Cardiac muscle cell (in vitro differentiated cells and primary cell): ENCODE measurements at regions not wholly inside any gene's neighbourhood (a gene's known extent, or its start where the extent isn't known, plus 50 kb on each side); places are given as distances from the start of the nearest gene placed in this dataset.

Experiments
- DNase-seq, 2 donors: peaks; one replicate each; pipeline versions ENCODE4 v3.0.0 to v3.0.0-alpha.2; 2010 to 2017; ENCODE audit warnings: low read depth in 1 of 2, low spot score in 1 of 2
- H3K27ac ChIP-seq: fragments of 200-600 bp; sonication (generic); 2 replicates; pipeline ENCODE4 v1.5.1; 2016
- H3K27me3 ChIP-seq: fragments of 200-600 bp; sonication (generic); 2 replicates; pipeline ENCODE4 v1.6.0; 2016; ENCODE audit warnings: control low read depth
- H3K36me3 ChIP-seq: fragments of 200-600 bp; sonication (generic); 2 replicates; pipeline ENCODE4 v1.5.1; 2016; ENCODE audit warnings: control low read depth
- H3K4me1 ChIP-seq: fragments of 200-600 bp; sonication (generic); 2 replicates; pipeline ENCODE4 v1.8.1; 2017; ENCODE audit warnings: low read depth, mild to moderate bottlenecking, mixed run types
- H3K4me3 ChIP-seq: fragments of 200-600 bp; sonication (generic); 2 replicates; pipeline ENCODE4 v1.5.1; 2016; ENCODE audit warnings: mild to moderate bottlenecking
- H3K9me3 ChIP-seq: fragments of 200-600 bp; sonication (generic); 2 replicates; pipeline ENCODE4 v1.5.1; 2017; ENCODE audit warnings: low read depth, mild to moderate bottlenecking, control low read depth
- TF ChIP-seq, protein P1 (sequence below): IDR thresholded peaks from 2 replicates; pipeline ENCODE4 v1.5.1; 2012; ENCODE audit warnings: low read depth, mild to moderate bottlenecking, low read length

DNA sequence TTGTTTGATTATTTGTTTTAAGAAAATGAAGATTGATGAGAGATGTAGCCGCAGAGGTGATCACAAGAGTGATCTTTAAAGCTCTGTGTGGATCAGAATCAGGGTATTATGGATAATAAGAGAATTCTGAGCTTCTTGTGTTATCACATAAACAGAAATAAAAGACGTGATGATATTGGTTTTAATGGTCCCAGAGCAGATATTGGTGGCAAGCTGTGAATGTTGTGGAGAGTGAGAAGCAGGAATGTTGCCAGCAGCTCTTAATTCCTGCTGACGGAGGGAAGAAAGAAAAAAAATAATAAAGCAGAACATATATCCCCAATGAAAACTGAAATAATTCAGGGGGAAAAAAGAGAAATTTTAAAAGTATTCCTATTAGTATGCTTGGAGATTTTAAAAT is 1015.9 kb downstream of the PCDH18 start:
- Histone ChIP-seq H3K9me3 (no peaks in the 10 kb centered on the region), H3K4me1 (no peaks in the 10 kb centered on the region), H3K27me3 (no peaks in the 10 kb centered on the region), H3K27ac (no peak overlapping the region), H3K36me3 (no peaks in the 10 kb centered on the region), H3K4me3 (no peak overlapping the region)
- DNase-seq, result no peak
- TF ChIP-seq, protein P1, sequence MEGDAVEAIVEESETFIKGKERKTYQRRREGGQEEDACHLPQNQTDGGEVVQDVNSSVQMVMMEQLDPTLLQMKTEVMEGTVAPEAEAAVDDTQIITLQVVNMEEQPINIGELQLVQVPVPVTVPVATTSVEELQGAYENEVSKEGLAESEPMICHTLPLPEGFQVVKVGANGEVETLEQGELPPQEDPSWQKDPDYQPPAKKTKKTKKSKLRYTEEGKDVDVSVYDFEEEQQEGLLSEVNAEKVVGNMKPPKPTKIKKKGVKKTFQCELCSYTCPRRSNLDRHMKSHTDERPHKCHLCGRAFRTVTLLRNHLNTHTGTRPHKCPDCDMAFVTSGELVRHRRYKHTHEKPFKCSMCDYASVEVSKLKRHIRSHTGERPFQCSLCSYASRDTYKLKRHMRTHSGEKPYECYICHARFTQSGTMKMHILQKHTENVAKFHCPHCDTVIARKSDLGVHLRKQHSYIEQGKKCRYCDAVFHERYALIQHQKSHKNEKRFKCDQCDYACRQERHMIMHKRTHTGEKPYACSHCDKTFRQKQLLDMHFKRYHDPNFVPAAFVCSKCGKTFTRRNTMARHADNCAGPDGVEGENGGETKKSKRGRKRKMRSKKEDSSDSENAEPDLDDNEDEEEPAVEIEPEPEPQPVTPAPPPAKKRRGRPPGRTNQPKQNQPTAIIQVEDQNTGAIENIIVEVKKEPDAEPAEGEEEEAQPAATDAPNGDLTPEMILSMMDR, result no peak

DNA sequence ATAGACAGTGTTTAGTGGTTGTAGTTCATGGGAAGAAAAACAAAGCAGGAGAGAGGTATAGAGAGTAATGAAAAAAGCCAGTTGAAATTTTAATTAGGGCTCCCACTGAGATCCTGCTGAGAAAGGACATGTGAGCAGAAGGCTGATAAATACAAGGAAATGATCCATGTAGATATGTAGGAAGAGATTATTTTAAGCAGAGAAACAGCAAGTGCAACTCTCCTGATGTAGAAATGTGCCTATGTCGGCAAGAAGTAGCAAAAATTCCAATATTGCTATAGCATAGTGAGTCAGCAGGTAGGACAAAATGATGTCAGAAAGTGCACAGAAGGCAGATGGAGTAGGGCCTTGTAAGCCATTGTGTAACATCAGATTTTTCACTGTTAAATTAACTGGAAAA is 1027.3 kb downstream of the PCDH18 start:
- H3K27me3 ChIP-seq, result no peaks in the 10 kb centered on the region
- H3K9me3 ChIP-seq, result no peaks in the 10 kb centered on the region
- TF ChIP-seq, protein P1, result no peak
- H3K4me3 ChIP-seq, result no peak overlapping the region
- H3K27ac ChIP-seq, result no peak overlapping the region
- no peaks in the 10 kb centered on the region for H3K4me1 ChIP-seq
- no peak for DNase-seq
- no peaks in the 10 kb centered on the region for H3K36me3 ChIP-seq

DNA sequence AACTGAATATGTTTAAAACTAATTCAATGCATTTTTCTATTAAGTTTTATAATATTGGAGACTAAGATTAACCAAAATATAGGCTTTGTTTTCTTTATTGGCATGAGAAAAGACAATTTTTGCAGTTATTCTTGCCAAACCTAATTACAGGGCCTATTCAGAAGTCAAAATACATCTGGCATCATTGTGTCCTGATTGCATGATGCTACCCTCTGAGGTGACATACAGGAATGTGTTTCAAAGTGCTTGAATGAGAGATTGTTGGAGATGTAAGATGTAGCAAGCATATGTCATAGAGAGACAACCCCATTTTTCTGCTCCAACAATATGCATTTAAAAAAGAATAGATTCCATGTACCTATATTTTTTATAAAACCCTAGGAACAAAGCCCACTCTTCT is 1036.4 kb downstream of the PCDH18 start:
- Histone ChIP-seq H3K36me3 (no peaks in the 10 kb centered on the region), H3K4me3 (no peak overlapping the region), H3K4me1 (no peaks in the 10 kb centered on the region), H3K9me3 (no peaks in the 10 kb centered on the region), H3K27me3 (no peaks in the 10 kb centered on the region), H3K27ac (no peak overlapping the region)
- TF ChIP-seq, protein P1, result no peak
- DNase-seq, result no peak

DNA sequence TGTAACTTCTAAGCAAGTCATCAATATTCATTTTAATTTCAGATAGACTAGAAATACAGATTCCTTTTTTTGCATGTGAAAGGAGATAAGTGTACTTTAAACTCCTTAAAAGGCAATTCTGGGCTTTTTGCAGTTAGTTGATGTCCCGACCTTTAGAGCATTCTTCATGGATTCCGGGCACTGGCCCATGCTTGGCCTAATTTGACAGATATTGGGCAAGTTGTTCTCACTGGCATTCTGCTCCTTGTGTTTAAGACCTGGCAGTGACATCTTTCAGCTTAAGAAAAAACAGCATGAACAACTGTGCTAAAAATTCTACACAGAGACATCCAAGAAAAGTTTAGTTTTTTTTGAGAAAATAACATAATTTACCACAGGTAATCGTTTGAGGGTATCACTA is 1037.2 kb downstream of the PCDH18 start:
- Histone ChIP-seq H3K27ac (no peak overlapping the region), H3K27me3 (no peaks in the 10 kb centered on the region), H3K4me1 (no peaks in the 10 kb centered on the region), H3K36me3 (no peaks in the 10 kb centered on the region), H3K4me3 (no peak overlapping the region), H3K9me3 (no peaks in the 10 kb centered on the region)
- TF ChIP-seq, protein P1, result no peak
- no peak for DNase-seq

DNA sequence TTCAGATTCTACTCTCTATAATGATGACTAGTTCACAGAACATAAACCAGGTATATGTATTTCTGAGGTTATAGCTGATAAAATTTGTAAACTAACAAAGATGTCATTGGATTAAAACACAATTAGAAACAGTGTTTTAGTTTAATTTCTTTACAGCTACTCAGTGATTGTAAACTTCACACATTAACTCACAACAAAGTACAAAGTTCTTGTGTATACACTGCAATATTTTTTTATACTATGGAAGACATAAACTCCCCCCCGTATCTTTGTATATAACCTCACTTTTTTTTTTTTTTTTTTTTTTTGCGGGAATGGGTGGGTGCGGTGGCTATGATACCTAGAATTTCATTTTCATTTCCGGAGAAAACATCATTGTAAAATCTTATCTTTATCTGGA is 1043.2 kb downstream of the PCDH18 start:
- Histone ChIP-seq H3K27ac (no peak overlapping the region), H3K4me3 (no peak overlapping the region), H3K9me3 (no peaks in the 10 kb centered on the region), H3K4me1 (no peaks in the 10 kb centered on the region), H3K27me3 (no peaks in the 10 kb centered on the region), H3K36me3 (no peaks in the 10 kb centered on the region)
- TF ChIP-seq, protein P1, result no peak
- DNase-seq, result no peak

DNA sequence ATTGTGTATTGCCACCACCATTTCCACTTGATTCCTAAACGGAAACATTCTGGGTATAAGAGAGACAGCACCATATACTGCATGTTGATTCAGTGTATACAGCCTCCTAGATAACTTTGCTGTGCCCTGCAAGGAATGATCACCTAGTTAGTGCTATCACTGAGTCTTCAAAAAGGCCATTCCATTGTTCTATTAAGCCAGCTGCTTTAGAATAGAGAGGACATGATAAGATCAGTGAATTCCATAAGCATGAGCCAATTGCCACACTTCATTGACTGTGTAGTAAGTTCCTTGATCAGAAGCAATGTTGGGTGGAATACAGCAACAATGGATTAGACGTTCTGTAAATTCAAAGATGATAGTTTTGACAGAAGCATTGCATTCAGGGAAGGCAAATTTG is 1047.3 kb downstream of the PCDH18 start:
- Histone ChIP-seq H3K4me1 (no peaks in the 10 kb centered on the region), H3K27ac (no peak overlapping the region), H3K36me3 (no peaks in the 10 kb centered on the region), H3K27me3 (no peaks in the 10 kb centered on the region), H3K4me3 (no peak overlapping the region), H3K9me3 (no peaks in the 10 kb centered on the region)
- TF ChIP-seq, protein P1, result no peak
- peak in 1 of 2 donors; percentile 0 for DNase-seq
